ENCODE measurements at regions not wholly inside any gene's neighbourhood (a gene's known extent, or its start where the extent isn't known, plus 50 kb on each side); places are given as distances from the start of the nearest gene placed in this dataset.

DNA sequence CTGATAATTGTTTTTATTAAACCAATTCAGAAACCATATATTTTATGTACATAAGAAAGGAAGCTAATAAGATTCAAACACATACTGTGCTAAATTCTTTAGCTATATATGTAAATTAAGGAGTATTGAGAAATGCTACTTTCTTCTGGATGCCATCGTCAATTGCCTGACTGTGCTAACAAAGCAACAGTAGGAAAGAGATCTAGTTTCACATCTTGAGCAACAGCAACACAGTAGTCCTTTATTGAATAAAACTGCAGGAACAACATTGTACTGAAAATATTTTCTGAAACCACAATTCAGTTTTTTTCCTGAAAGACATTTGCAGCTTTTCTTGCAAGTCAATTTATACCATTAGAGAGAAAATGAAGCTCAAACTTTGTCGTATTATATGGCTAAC lies 1404.9 kb upstream of the SLC39A10 start:
- no peak for DNase-seq (ENCODE audit: low spot score in 2 of 2)
- 67 to 75% methylated on average over 2 of the region's 2 CpGs for WGBS, 2 donors
- TF ChIP-seq POLR2A (IDR thresholded peaks at IDR 0.05) (no peak), CTCF (IDR thresholded peaks at IDR 0.05) (no peak)
- no peak overlapping the region for H3K4me3 ChIP-seq (ENCODE audit: low read depth, poor library complexity, severe bottlenecking)
- intact Hi-C loops (cut with DNase I; ENCODE audit: low total_unique reads), result no loop called here

- H3K4me3 ChIP-seq (ENCODE audit: low read depth, poor library complexity, severe bottlenecking), result no peak overlapping the region
- 41 to 47% methylated on average over 3 of the region's 3 CpGs for WGBS, 2 donors
- no peak for TF ChIP-seq CTCF (IDR thresholded peaks at IDR 0.05)
- TF ChIP-seq POLR2A (IDR thresholded peaks at IDR 0.05), result no peak
- DNase-seq (ENCODE audit: low spot score in 2 of 2), result no peak
- intact Hi-C loops (cut with DNase I; ENCODE audit: low total_unique reads), result no loop called here
Observed at GRCh38 chr2:194232600-194232999, 1424.4 kb upstream of the SLC39A10 start.

- intact Hi-C loops (cut with DNase I; ENCODE audit: low total_unique reads), result no loop called here
- 38 to 62% methylated on average over 1 of the region's 1 CpG for WGBS, 2 donors
- DNase-seq (ENCODE audit: low spot score in 2 of 2), result no peak
- no peak overlapping the region for H3K4me3 ChIP-seq (ENCODE audit: low read depth, poor library complexity, severe bottlenecking)
- TF ChIP-seq CTCF (IDR thresholded peaks at IDR 0.05) (no peak), POLR2A (IDR thresholded peaks at IDR 0.05) (no peak)
Observed at GRCh38 chr2:194223218-194223617, 1433.8 kb upstream of the SLC39A10 start.

DNA sequence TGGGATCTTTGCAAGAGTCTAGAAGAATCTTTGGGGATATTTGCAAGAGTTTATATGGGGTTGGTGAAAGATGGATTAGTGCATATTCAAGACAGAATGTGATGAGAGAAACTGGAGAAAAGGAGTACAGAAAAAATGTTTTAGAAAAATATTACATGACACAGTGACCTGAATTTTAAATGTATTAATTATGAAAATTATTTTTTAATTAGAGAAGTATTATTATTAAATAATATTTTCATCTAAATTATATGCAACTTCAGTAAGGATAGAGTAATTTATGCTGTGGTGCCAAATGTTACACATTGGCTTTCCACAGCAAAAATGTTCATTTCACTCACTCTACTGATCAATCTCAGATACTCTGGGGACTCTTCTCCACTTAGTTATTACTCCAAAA lies 1442.8 kb upstream of the SLC39A10 start:
- intact Hi-C loops (cut with DNase I; ENCODE audit: low total_unique reads), result no loop called here
- no peak overlapping the region for H3K4me3 ChIP-seq (ENCODE audit: low read depth, poor library complexity, severe bottlenecking)
- no peak for TF ChIP-seq CTCF (IDR thresholded peaks at IDR 0.05)
- no peak for DNase-seq (ENCODE audit: low spot score in 2 of 2)

DNA sequence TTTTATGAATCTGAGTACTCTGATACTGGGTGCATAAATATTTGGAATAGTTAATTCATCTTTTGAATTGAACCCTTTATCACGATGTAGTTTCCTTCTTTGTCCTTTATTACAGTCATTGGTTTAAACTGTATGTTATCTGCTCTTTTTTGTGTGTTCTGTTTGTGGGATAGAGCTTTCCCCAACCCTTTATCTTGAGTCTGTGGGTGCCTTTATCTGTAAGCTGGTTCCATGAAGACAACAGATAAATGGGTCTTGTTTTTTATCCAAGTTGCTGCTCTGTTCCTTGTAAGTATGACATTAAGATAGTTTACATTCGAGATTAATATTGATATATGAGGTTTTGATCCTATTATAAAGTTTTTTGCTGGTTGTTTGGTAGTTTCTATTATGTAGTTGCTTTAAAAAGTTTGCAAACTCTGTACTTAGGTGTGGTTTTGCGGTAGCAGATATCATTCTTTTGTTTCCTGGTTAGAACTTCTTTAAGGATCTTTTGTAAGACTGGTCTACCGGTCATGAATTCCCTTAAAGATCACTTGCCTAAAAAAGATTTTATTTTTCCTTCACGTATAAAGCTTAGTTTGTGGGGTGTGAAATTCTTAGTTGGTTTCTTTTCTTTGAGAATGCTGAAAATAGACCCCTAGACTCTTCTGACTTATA lies 1451.3 kb upstream of the SLC39A10 start:
- intact Hi-C loops (cut with DNase I; ENCODE audit: low total_unique reads), result no loop called here
- DNase-seq (ENCODE audit: low spot score in 2 of 2), result no peak
- no peak overlapping the region for H3K4me3 ChIP-seq (ENCODE audit: low read depth, poor library complexity, severe bottlenecking)
- TF ChIP-seq POLR2A (IDR thresholded peaks at IDR 0.05), result no peak
- TF ChIP-seq CTCF (IDR thresholded peaks at IDR 0.05), result no peak
- 83 to 84% methylated on average over 5 of the region's 5 CpGs for WGBS, 2 donors

DNA sequence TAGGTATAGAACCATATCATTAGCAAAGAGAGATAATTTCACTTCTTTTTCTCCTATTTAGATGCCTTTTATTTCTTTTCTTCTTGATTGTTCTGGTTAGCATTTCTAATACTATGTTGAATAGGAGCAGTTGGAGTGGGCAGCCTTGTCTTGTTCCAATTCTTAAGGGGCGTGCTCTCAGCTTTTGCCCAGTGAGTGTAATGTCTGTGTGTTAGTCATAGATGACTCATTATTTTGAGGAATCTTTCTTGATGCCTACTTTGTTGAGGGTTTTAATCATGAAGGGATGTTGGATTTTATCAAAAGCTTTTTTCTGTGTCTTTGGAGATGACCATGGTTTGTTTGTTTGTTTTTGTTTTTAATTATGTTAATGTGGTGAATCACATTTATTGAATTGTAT lies 1453.1 kb upstream of the SLC39A10 start:
- intact Hi-C loops (cut with DNase I; ENCODE audit: low total_unique reads), result no loop called here
- no peak for DNase-seq (ENCODE audit: low spot score in 2 of 2)
- H3K4me3 ChIP-seq (ENCODE audit: low read depth, poor library complexity, severe bottlenecking), result no peak overlapping the region
- TF ChIP-seq CTCF (IDR thresholded peaks at IDR 0.05) (no peak), POLR2A (IDR thresholded peaks at IDR 0.05) (no peak)
- 59 to 69% methylated on average over 1 of the region's 1 CpG for WGBS, 2 donors

Data from lower leg skin (tissue), 4 donors.